Liver (tissue), 3 donors: ENCODE measurements at regions not wholly inside any gene's neighbourhood (a gene's known extent, or its start where the extent isn't known, plus 50 kb on each side); places are given as distances from the start of the nearest gene placed in this dataset.

Source experiments
- JUND ChIP-seq, 2 donors: IDR thresholded peaks; 2 replicates each; pipeline ENCODE4 v1.6.1; 2016; ENCODE audit warnings: antibody characterized with exemption in 2 of 2
- YY1 ChIP-seq: IDR thresholded peaks from 2 replicates; pipeline ENCODE4 v1.6.1; 2016; ENCODE audit warnings: antibody characterized with exemption, mild to moderate bottlenecking
- TF ChIP-seq, protein P1 (sequence below): fragments of 150-350 bp; IDR thresholded peaks from 2 replicates; pipeline ENCODE4 v1.5.1; 2017; ENCODE audit warnings: improper control_type of control experiment, low read depth, low read length; ENCODE audit not compliant: missing input control
- donor health status: healthy.
- donor health status: healthy.

GRCh38 chr6:55674672-55675071, 95.7 kb upstream of the HMGCLL1 start:
- TF ChIP-seq, protein P1, sequence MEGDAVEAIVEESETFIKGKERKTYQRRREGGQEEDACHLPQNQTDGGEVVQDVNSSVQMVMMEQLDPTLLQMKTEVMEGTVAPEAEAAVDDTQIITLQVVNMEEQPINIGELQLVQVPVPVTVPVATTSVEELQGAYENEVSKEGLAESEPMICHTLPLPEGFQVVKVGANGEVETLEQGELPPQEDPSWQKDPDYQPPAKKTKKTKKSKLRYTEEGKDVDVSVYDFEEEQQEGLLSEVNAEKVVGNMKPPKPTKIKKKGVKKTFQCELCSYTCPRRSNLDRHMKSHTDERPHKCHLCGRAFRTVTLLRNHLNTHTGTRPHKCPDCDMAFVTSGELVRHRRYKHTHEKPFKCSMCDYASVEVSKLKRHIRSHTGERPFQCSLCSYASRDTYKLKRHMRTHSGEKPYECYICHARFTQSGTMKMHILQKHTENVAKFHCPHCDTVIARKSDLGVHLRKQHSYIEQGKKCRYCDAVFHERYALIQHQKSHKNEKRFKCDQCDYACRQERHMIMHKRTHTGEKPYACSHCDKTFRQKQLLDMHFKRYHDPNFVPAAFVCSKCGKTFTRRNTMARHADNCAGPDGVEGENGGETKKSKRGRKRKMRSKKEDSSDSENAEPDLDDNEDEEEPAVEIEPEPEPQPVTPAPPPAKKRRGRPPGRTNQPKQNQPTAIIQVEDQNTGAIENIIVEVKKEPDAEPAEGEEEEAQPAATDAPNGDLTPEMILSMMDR = no peak
- TF ChIP-seq YY1 (no peak), JUND (IDR thresholded peaks at IDR 0.05) (no peak)
